Right lung (tissue), 2 donors: ENCODE measurements at regions not wholly inside any gene's neighbourhood (a gene's known extent, or its start where the extent isn't known, plus 50 kb on each side); places are given as distances from the start of the nearest gene placed in this dataset.

Experiments
- DNase-seq, 2 donors: peaks; one replicate each; pipeline ENCODE4 v3.0.0-alpha.2; 2013

- DNase-seq: no peak
Observed at GRCh38 chr22:47810505-47811500, 1048.4 kb downstream of the TBC1D22A start.

- DNase-seq: no peak
Observed at GRCh38 chr22:47808886-47809620, 1046.6 kb downstream of the TBC1D22A start.

- DNase-seq: no peak
Observed at GRCh38 chr22:47808236-47808635, 1045.8 kb downstream of the TBC1D22A start.

- DNase-seq: no peak
Observed at GRCh38 chr22:47807506-47807905, 1045.1 kb downstream of the TBC1D22A start.

GRCh38 chr22:47806894-47807293 lies 1044.4 kb downstream of the TBC1D22A start:
- DNase-seq: no peak

GRCh38 chr22:47805394-47805935 lies 1043.0 kb downstream of the TBC1D22A start:
- DNase-seq: no peak

- DNase-seq: no peak
Observed at GRCh38 chr22:47804281-47804680, 1041.8 kb downstream of the TBC1D22A start.

- DNase-seq: no peak
Observed at GRCh38 chr22:47802421-47802820, 1040.0 kb downstream of the TBC1D22A start.

GRCh38 chr22:47801541-47802245 lies 1039.2 kb downstream of the TBC1D22A start:
- DNase-seq: no peak

GRCh38 chr22:47798229-47798628 lies 1035.8 kb downstream of the TBC1D22A start:
- DNase-seq: no peak

GRCh38 chr22:47797342-47797945 lies 1035.0 kb downstream of the TBC1D22A start:
- no peak for DNase-seq

GRCh38 chr22:47796128-47796908 lies 1033.9 kb downstream of the TBC1D22A start:
- no peak for DNase-seq

- DNase-seq: no peak
Observed at GRCh38 chr22:47795477-47796127, 1033.2 kb downstream of the TBC1D22A start.

GRCh38 chr22:47794851-47795250 lies 1032.4 kb downstream of the TBC1D22A start:
- no peak for DNase-seq

- no peak for DNase-seq
Observed at GRCh38 chr22:47793304-47794101, 1031.1 kb downstream of the TBC1D22A start.

- no peak for DNase-seq
Observed at GRCh38 chr22:47789171-47789570, 1026.7 kb downstream of the TBC1D22A start.

- no peak for DNase-seq
Observed at GRCh38 chr22:47788461-47788860, 1026.0 kb downstream of the TBC1D22A start.

- DNase-seq: no peak
Observed at GRCh38 chr22:47787501-47788227, 1025.2 kb downstream of the TBC1D22A start.
